ENCODE measurements at regions not wholly inside any gene's neighbourhood (a gene's known extent, or its start where the extent isn't known, plus 50 kb on each side); places are given as distances from the start of the nearest gene placed in this dataset.
"Not testable (repeated sequence)": the region's sequence is repeated elsewhere in the genome, so short reads cannot be mapped to it uniquely, and the experiment has no call there.

DNA sequence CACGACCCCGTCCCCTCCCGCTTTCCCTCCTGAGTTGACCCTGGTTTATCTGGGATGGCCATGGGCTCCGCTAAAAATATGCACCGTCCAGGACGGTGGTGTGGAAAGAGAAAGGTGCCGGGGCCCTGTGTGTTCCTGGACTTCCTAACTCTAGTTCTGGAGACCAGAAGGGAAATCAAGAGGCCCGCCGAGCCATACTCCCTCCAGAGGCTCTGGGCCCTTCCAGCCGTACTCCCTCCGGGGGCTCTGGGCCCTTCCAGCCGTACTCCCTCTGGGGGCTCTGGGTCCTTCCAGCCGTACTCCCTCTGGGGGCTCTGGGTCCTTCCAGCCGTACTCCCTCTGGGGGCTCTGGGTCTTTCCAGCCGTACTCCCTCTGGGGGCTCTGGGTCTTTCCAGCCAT, 168.5 kb downstream of the LAT start:
- TF ChIP-seq, protein P1, sequence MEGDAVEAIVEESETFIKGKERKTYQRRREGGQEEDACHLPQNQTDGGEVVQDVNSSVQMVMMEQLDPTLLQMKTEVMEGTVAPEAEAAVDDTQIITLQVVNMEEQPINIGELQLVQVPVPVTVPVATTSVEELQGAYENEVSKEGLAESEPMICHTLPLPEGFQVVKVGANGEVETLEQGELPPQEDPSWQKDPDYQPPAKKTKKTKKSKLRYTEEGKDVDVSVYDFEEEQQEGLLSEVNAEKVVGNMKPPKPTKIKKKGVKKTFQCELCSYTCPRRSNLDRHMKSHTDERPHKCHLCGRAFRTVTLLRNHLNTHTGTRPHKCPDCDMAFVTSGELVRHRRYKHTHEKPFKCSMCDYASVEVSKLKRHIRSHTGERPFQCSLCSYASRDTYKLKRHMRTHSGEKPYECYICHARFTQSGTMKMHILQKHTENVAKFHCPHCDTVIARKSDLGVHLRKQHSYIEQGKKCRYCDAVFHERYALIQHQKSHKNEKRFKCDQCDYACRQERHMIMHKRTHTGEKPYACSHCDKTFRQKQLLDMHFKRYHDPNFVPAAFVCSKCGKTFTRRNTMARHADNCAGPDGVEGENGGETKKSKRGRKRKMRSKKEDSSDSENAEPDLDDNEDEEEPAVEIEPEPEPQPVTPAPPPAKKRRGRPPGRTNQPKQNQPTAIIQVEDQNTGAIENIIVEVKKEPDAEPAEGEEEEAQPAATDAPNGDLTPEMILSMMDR (IDR thresholded peaks at IDR 0.05) = not testable (repeated sequence)
- TF ChIP-seq POLR2A, POLR2AphosphoS5 (IDR thresholded peaks at IDR 0.05): not testable (repeated sequence)

All from sigmoid colon (tissue), 4 donors.